Rectal smooth muscle tissue (tissue), 1 donor: ENCODE measurements at regions not wholly inside any gene's neighbourhood (a gene's known extent, or its start where the extent isn't known, plus 50 kb on each side); places are given as distances from the start of the nearest gene placed in this dataset.

Experiments
- H3K27ac ChIP-seq: one replicate; pipeline ENCODE4 v1.7.0; 2013; ENCODE audit warnings: low read depth, low read length, inconsistent platforms
- H3K27me3 ChIP-seq: one replicate; pipeline ENCODE4 v1.7.0; 2013; ENCODE audit warnings: low read length; ENCODE audit not compliant: control insufficient read depth, insufficient read depth
- H3K36me3 ChIP-seq: one replicate; pipeline ENCODE4 v1.7.0; 2013; ENCODE audit warnings: low read length; ENCODE audit not compliant: control insufficient read depth, insufficient read depth
- H3K4me1 ChIP-seq: one replicate; pipeline ENCODE4 v1.7.0; 2013; ENCODE audit warnings: low read length; ENCODE audit not compliant: control insufficient read depth, insufficient read depth
- H3K4me3 ChIP-seq: one replicate; pipeline ENCODE4 v1.7.0; 2013; ENCODE audit warnings: low read length
- H3K9ac ChIP-seq: one replicate; pipeline ENCODE4 v1.7.0; 2013; ENCODE audit warnings: low read length

DNA sequence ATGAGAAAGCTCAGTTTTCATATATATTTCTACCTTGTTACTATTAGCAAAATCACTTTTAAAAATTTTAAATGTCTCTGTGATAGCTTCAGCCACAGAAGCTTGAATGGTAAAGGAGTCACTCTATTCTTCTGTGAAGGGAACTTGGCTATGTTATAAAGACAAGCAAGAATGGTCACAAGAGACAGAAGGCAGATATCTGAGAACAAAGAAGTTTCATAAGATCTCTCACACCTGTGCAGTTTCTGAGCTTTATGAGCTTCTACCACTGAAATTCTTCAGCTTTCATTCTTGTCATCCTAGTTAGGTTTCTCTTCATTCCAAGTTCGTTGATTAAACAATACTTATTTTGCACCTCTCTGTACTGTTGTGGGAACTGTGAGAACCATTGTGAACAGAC, 853.4 kb downstream of the IGSF11 start:
- H3K27ac ChIP-seq = no peak overlapping the region
- no peaks in the 10 kb centered on the region for H3K4me1 ChIP-seq
- H3K4me3 ChIP-seq = no peak overlapping the region
- H3K36me3 ChIP-seq = no peaks in the 10 kb centered on the region
- no peak overlapping the region for H3K9ac ChIP-seq
- H3K27me3 ChIP-seq = no peaks in the 10 kb centered on the region

DNA sequence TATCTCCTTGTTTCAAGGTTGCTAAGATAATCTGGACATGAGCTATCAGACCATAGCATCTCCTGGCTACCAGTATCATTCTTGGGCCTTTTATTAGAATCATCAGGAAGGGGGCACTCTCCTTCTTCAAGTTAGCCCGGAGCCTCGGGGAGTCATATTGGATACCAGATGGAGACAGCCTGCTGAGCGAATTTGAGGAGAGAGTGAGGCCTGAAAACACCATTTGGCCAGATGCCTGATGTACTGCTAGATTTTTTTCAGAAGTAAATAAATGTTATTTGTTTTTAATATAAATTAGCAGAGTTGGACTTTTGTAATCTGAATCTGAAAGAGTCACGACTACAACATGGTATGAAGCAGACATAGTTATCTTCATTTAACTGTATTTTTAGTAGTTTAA, 848.6 kb downstream of the IGSF11 start:
- H3K27me3 ChIP-seq = no peaks in the 10 kb centered on the region
- H3K4me1 ChIP-seq = no peaks in the 10 kb centered on the region
- no peak overlapping the region for H3K4me3 ChIP-seq
- H3K9ac ChIP-seq = no peak overlapping the region
- no peak overlapping the region for H3K27ac ChIP-seq
- no peaks in the 10 kb centered on the region for H3K36me3 ChIP-seq

DNA sequence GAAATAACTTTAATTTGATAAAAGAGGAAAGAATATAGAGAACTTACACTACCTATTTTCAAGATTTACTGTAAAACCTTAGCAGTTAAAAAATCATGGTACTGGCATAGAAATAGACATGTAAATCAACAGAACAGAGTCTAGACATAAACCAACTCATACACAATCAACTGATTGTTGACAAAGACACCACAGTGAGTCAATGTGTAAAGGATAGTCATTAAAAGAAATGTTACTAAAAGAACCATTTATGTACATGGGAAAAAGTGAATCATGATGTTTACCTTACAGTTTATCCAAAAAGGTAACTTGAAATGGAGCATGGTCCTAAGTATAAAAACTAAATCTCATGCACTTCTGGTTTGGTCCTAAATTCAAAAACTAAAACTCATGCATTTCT, 847.4 kb downstream of the IGSF11 start:
- Histone ChIP-seq H3K27ac (no peak overlapping the region), H3K27me3 (no peaks in the 10 kb centered on the region), H3K9ac (no peak overlapping the region), H3K36me3 (no peaks in the 10 kb centered on the region), H3K4me3 (no peak overlapping the region), H3K4me1 (no peaks in the 10 kb centered on the region)

DNA sequence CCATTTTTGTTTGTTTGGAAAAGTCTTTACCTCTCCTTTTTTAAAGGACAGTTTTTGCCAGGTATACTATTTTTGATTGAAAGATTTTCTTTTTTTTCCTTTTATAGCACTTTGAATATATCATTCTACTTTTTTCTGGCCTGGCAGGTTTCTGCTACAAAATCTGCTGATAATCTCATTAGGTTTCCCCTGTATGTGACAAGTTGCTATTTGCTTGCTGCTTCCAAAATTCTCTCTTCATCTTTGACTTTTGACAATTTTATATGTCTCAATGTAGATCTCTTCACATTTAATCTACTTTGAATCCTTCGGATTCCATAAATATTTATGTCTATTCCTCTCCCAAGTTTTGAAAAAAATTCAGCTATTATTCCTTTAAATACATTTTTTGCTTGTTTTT, 838.5 kb downstream of the IGSF11 start:
- Histone ChIP-seq H3K9ac (no peak overlapping the region), H3K36me3 (no peaks in the 10 kb centered on the region), H3K27ac (no peak overlapping the region), H3K27me3 (no peaks in the 10 kb centered on the region), H3K4me1 (no peaks in the 10 kb centered on the region), H3K4me3 (no peak overlapping the region)

DNA sequence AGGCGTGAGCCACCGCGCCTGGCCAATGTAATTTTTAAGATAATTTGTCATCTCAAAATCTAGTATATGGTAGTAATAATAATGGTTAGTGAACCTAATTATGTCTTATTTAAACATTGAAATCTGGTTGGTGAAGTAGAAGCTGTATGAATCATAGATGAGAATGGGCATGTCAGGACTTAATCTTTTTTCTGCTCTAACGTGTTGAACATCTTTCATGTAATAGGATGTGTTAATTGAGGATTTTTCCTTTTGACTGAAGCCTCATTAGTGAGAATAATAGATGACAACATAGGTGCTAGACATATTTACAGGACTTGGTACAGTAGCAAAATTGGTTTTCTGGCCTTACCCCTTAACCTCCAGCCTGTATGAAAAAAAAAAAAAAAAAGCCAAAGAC, 835.6 kb downstream of the IGSF11 start:
- no peak overlapping the region for H3K9ac ChIP-seq
- H3K27me3 ChIP-seq = no peaks in the 10 kb centered on the region
- H3K36me3 ChIP-seq = no peaks in the 10 kb centered on the region
- H3K4me3 ChIP-seq = no peak overlapping the region
- H3K27ac ChIP-seq = no peak overlapping the region
- H3K4me1 ChIP-seq = no peaks in the 10 kb centered on the region

GRCh38 chr3:118204052-118204656, 830.5 kb downstream of the IGSF11 start:
- Histone ChIP-seq H3K9ac (no peak overlapping the region), H3K36me3 (no peaks in the 10 kb centered on the region), H3K4me3 (no peak overlapping the region), H3K4me1 (no peaks in the 10 kb centered on the region), H3K27me3 (no peaks in the 10 kb centered on the region), H3K27ac (no peak overlapping the region)

- H3K9ac ChIP-seq = no peak overlapping the region
- no peak overlapping the region for H3K27ac ChIP-seq
- no peaks in the 10 kb centered on the region for H3K36me3 ChIP-seq
- no peaks in the 10 kb centered on the region for H3K27me3 ChIP-seq
- H3K4me1 ChIP-seq = no peaks in the 10 kb centered on the region
- H3K4me3 ChIP-seq = no peak overlapping the region
These were observed 827.4 kb downstream of the IGSF11 start for GRCh38 chr3:118207271-118207670.

DNA sequence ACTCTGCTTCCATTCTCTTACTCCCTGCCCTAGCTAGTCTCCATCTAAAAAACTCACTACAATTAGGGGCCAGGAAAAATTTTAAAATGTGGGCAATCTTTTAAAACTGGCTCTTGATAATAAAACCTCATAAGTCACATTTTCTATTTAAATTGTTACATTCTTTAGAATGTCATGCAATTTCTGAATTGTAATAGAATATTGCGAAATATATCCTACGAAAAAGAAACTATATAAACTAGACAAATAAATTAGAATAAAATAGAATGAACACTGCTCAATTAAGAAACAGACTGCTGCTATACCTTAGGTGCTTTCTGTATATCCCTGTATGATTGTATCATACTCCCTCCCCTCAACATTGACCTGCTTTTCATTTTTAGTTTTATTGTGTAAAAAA, 826.0 kb downstream of the IGSF11 start:
- H3K27me3 ChIP-seq = no peaks in the 10 kb centered on the region
- H3K9ac ChIP-seq = no peak overlapping the region

DNA sequence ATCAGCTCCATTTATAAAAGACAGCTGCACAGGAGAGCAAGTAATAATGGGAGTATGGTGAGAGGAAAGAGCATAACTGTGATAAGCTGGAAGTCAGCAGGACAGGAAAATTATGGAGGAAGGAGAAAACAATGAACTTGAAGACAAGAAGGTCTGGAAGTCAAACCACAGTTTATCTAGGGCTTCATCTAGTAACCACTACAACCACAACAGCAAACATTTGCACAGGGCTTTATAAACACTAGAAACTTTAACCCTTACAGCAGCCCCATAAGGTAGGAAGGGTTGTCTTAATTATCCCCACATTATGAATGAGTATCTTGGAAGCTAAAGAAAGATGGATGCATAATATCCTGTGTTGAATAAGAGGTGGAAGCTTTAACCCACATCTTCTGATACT, 820.8 kb downstream of the IGSF11 start:
- no peaks in the 10 kb centered on the region for H3K4me1 ChIP-seq
- no peaks in the 10 kb centered on the region for H3K27me3 ChIP-seq

More for the DNA sequence above, 826.0 kb downstream of the IGSF11 start:
- no peak overlapping the region for H3K4me3 ChIP-seq
- no peaks in the 10 kb centered on the region for H3K4me1 ChIP-seq
- H3K27ac ChIP-seq = no peak overlapping the region
- H3K36me3 ChIP-seq = no peaks in the 10 kb centered on the region

GRCh38 chr3:118226206-118226605, 808.4 kb downstream of the IGSF11 start:
- Histone ChIP-seq H3K9ac (no peak overlapping the region), H3K4me3 (no peak overlapping the region), H3K4me1 (no peaks in the 10 kb centered on the region), H3K27ac (no peak overlapping the region), H3K27me3 (no peaks in the 10 kb centered on the region), H3K36me3 (no peaks in the 10 kb centered on the region)

More for the DNA sequence above, 820.8 kb downstream of the IGSF11 start:
- H3K9ac ChIP-seq = no peak overlapping the region
- no peaks in the 10 kb centered on the region for H3K36me3 ChIP-seq
- H3K27ac ChIP-seq = no peak overlapping the region
- no peak overlapping the region for H3K4me3 ChIP-seq

DNA sequence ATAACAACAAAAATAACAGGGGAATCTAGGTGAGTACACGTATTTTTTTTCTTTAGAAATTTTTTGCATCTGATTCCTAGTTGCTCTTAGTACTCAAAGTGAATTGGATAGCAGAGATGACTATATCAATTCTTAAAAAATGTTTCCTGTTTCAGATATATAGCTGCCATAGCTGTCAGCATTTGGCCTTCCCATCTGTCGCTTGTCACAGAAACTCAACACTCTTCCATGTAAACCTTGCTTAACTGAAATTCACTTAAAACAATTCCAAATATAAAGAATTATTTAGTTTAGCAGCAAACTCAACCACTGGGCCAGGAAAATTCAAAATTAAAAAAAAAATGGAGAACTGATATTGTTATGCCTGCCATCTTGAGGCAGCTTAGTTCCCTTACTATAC, 807.5 kb downstream of the IGSF11 start:
- Histone ChIP-seq H3K27me3 (no peaks in the 10 kb centered on the region), H3K9ac (no peak overlapping the region), H3K36me3 (no peaks in the 10 kb centered on the region), H3K4me3 (no peak overlapping the region), H3K27ac (no peak overlapping the region), H3K4me1 (no peaks in the 10 kb centered on the region)

DNA sequence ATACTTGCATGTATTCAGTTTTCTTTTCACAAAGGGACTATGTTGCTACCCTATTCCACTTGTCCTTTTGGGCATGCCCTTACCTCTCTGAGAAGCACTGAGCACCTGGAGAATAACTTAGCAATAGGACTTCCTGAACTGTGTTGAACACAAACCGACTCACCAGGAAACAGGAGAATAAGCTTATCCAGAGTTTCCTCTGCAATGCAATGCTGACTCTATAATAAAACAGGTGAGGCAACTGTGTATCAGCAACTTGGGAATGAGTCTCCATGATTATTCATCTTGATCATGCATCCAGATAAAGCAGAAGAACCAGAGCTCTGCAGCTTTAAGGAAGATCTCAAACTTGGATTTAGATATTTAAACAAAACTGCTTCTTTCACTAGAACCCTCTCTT, 806.5 kb downstream of the IGSF11 start:
- no peaks in the 10 kb centered on the region for H3K27me3 ChIP-seq
- H3K4me1 ChIP-seq = no peaks in the 10 kb centered on the region
- H3K4me3 ChIP-seq = no peak overlapping the region
- H3K9ac ChIP-seq = no peak overlapping the region
- no peaks in the 10 kb centered on the region for H3K36me3 ChIP-seq
- H3K27ac ChIP-seq = no peak overlapping the region

- H3K4me3 ChIP-seq = no peak overlapping the region
- no peaks in the 10 kb centered on the region for H3K27me3 ChIP-seq
- no peak overlapping the region for H3K27ac ChIP-seq
- no peak overlapping the region for H3K9ac ChIP-seq
- H3K4me1 ChIP-seq = no peaks in the 10 kb centered on the region
- H3K36me3 ChIP-seq = no peaks in the 10 kb centered on the region
These were observed 805.5 kb downstream of the IGSF11 start for GRCh38 chr3:118229196-118229595.
